ENCODE measurements at regions not wholly inside any gene's neighbourhood (a gene's known extent, or its start where the extent isn't known, plus 50 kb on each side); places are given as distances from the start of the nearest gene placed in this dataset.

GRCh38 chr13:29939158-29939557 lies 88.7 kb upstream of the UBL3 start:
- DNase-seq (ENCODE audit: low read depth) = no peak
- TF ChIP-seq CTCF (conservative IDR thresholded peaks at IDR 0.05; ENCODE audit: control insufficient read depth, insufficient read depth, low read depth, low read length) = no peak
- H3K4me3 ChIP-seq (ENCODE audit: control insufficient read depth, low read depth, low read length) = no peak overlapping the region

GRCh38 chr13:29937841-29938240 lies 87.4 kb upstream of the UBL3 start:
- no peak overlapping the region for H3K4me3 ChIP-seq (ENCODE audit: control insufficient read depth, low read depth, low read length)
- TF ChIP-seq CTCF (conservative IDR thresholded peaks at IDR 0.05; ENCODE audit: control insufficient read depth, insufficient read depth, low read depth, low read length) = no peak
- DNase-seq (ENCODE audit: low read depth) = no peak

GRCh38 chr13:29937379-29937778 lies 87.0 kb upstream of the UBL3 start:
- no peak for DNase-seq (ENCODE audit: low read depth)
- TF ChIP-seq CTCF (conservative IDR thresholded peaks at IDR 0.05; ENCODE audit: control insufficient read depth, insufficient read depth, low read depth, low read length) = no peak

GRCh38 chr13:29936956-29937355 lies 86.5 kb upstream of the UBL3 start:
- no peak for TF ChIP-seq CTCF (conservative IDR thresholded peaks at IDR 0.05; ENCODE audit: control insufficient read depth, insufficient read depth, low read depth, low read length)
- DNase-seq (ENCODE audit: low read depth) = no peak
- no peak overlapping the region for H3K4me3 ChIP-seq (ENCODE audit: control insufficient read depth, low read depth, low read length)

More at GRCh38 chr13:29937379-29937778, 87.0 kb upstream of the UBL3 start:
- H3K4me3 ChIP-seq (ENCODE audit: control insufficient read depth, low read depth, low read length) = no peak overlapping the region

GRCh38 chr13:29936051-29936813 lies 85.8 kb upstream of the UBL3 start:
- TF ChIP-seq CTCF (conservative IDR thresholded peaks at IDR 0.05; ENCODE audit: control insufficient read depth, insufficient read depth, low read depth, low read length) = no peak
- no peak for DNase-seq (ENCODE audit: low read depth)
- no peak overlapping the region for H3K4me3 ChIP-seq (ENCODE audit: control insufficient read depth, low read depth, low read length)

- no peak for TF ChIP-seq CTCF (conservative IDR thresholded peaks at IDR 0.05; ENCODE audit: control insufficient read depth, insufficient read depth, low read depth, low read length)
- DNase-seq (ENCODE audit: low read depth) = no peak
- no peak overlapping the region for H3K4me3 ChIP-seq (ENCODE audit: control insufficient read depth, low read depth, low read length)
Observed at GRCh38 chr13:29935309-29935981, 85.0 kb upstream of the UBL3 start.
